ENCODE measurements at regions not wholly inside any gene's neighbourhood (a gene's known extent, or its start where the extent isn't known, plus 50 kb on each side); places are given as distances from the start of the nearest gene placed in this dataset.

- Histone ChIP-seq H3K79me2 (ENCODE audit: control insufficient read depth, insufficient read depth, low read length) (no peaks in the 10 kb centered on the region), H3K27ac (ENCODE audit: control insufficient read depth, insufficient read depth) (no peak overlapping the region), H3K9me3 (replicated peaks; ENCODE audit: control insufficient read depth, insufficient read depth, low read length) (no peaks in the 10 kb centered on the region), H4K20me1 (ENCODE audit: control insufficient read depth, insufficient read depth) (no peaks in the 10 kb centered on the region), H3K36me3 (ENCODE audit: control insufficient read depth in 2 of 2, insufficient read depth in 2 of 2, low read length in 1 of 2) (no peaks in the 10 kb centered on the region), H3K4me1 (ENCODE audit: control insufficient read depth, insufficient read depth, low read length) (no peaks in the 10 kb centered on the region), H3K4me3 (no peak overlapping the region), H3K4me2 (ENCODE audit: control insufficient read depth, insufficient read depth) (no peak overlapping the region), H3K9ac (ENCODE audit: control insufficient read depth, insufficient read depth, low read length) (no peak overlapping the region), H3K27me3 (replicated peaks in 1 of 2; ENCODE audit: control insufficient read depth in 2 of 2, insufficient read depth in 2 of 2, low read length in 1 of 2) (no peaks in the 10 kb centered on the region), H2AFZ (ENCODE audit: control insufficient read depth, low read depth, low read length) (no peak overlapping the region)
- POLR2A ChIA-PET, result no interaction called here
- in situ Hi-C loops (cut with MboI), result no loop called here
- FAIRE-seq (no peak), DNase-seq (ENCODE audit: low read depth, low spot score) (no peak), ATAC-seq (no peak)
- RAD21 ChIA-PET (ENCODE audit: unreplicated experiment), result no interaction called here
- no TSS peak for BruUV-seq (replicated peaks)
- intact Hi-C loops (cut with micrococcal nuclease; ENCODE audit: unreplicated experiment), result no loop called here
- SMC1A ChIA-PET (ENCODE audit: uncharacterized antibody, unreplicated experiment), result no interaction called here
- CTCF ChIA-PET, result no interaction called here
- TF ChIP-seq ZBTB40 (IDR thresholded peaks at IDR 0.05; ENCODE audit: borderline replicate concordance) (no peak), SRF (IDR thresholded peaks at IDR 0.05; ENCODE audit: low read depth in 2 of 2, low read length in 2 of 2) (no peak), HDAC2 (IDR thresholded peaks at IDR 0.05) (no peak), SPI1 (IDR thresholded peaks at IDR 0.05; ENCODE audit: borderline replicate concordance, insufficient read depth, low read depth, low read length) (no peak), PKNOX1 (IDR thresholded peaks at IDR 0.05) (no peak), SIX5 (IDR thresholded peaks at IDR 0.05; ENCODE audit: low read depth, low read length, severe bottlenecking) (no peak), ZNF592 (IDR thresholded peaks at IDR 0.05) (no peak), MXI1 (IDR thresholded peaks at IDR 0.05; ENCODE audit: low read depth, low read length) (no peak), CUX1 (IDR thresholded peaks at IDR 0.05; ENCODE audit: insufficient replicate concordance, low read depth, low read length) (no peak)
- TF ChIP-seq, protein P1, sequence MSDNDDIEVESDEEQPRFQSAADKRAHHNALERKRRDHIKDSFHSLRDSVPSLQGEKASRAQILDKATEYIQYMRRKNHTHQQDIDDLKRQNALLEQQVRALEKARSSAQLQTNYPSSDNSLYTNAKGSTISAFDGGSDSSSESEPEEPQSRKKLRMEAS (IDR thresholded peaks at IDR 0.05; ENCODE audit: low read depth, low read length), result no peak
These were observed 356.6 kb upstream of the CELF4 start for GRCh38 chr18:37922162-37922561.

All from GM12878 (cell line).